ENCODE measurements at regions not wholly inside any gene's neighbourhood (a gene's known extent, or its start where the extent isn't known, plus 50 kb on each side); places are given as distances from the start of the nearest gene placed in this dataset.
A peak's percentile ranks its signal among the peaks of the same experiment; 100 is the strongest.
"Not testable (repeated sequence)": the region's sequence is repeated elsewhere in the genome, so short reads cannot be mapped to it uniquely, and the experiment has no call there.

- H3K27ac Mint-ChIP-seq: no peak overlapping the region
- DNase-seq: no peak
These were observed 102.6 kb downstream of the CASP12 start for GRCh38 chr11:104795501-104796213.

GRCh38 chr11:104792861-104793260 is 105.4 kb downstream of the CASP12 start:
- Mint-ChIP-seq H3K27me3 (no peaks in the 10 kb centered on the region), H3K9me3 (no peaks in the 10 kb centered on the region), H3K4me1 (ENCODE audit: low read depth in 2 of 2) (peaks cover 2 to 3% of the 10 kb centered on the region in 2 donors), H3K36me3 (ENCODE audit: insufficient read depth) (no peaks in the 10 kb centered on the region), H3K27ac (no peak overlapping the region), H3K4me3 (no peak overlapping the region)
- no peak for DNase-seq
- no peak for ATAC-seq (replicated peaks)

More at GRCh38 chr11:104795501-104796213, 102.6 kb downstream of the CASP12 start:
- ATAC-seq (replicated peaks): no peak
- H3K36me3 Mint-ChIP-seq (ENCODE audit: insufficient read depth): no peaks in the 10 kb centered on the region
- peaks cover 17 to 20% of the 10 kb centered on the region in 2 donors for H3K4me1 Mint-ChIP-seq (ENCODE audit: low read depth in 2 of 2)
- H3K27me3 Mint-ChIP-seq: no peaks in the 10 kb centered on the region
- H3K4me3 Mint-ChIP-seq: no peak overlapping the region
- no peaks in the 10 kb centered on the region for H3K9me3 Mint-ChIP-seq

- Mint-ChIP-seq H3K36me3 (ENCODE audit: insufficient read depth) (no peaks in the 10 kb centered on the region), H3K27ac (no peak overlapping the region), H3K27me3 (no peaks in the 10 kb centered on the region), H3K4me1 (ENCODE audit: low read depth in 2 of 2) (no peaks in the 10 kb centered on the region), H3K9me3 (no peaks in the 10 kb centered on the region), H3K4me3 (no peak overlapping the region)
- ATAC-seq (replicated peaks) (no peak), DNase-seq (no peak)
These were observed 106.4 kb downstream of the CASP12 start for GRCh38 chr11:104791896-104792295.

GRCh38 chr11:104784684-104785460 is 113.4 kb downstream of the CASP12 start:
- no peak overlapping the region for H3K27ac Mint-ChIP-seq
- no peak for ATAC-seq (replicated peaks)
- H3K27me3 Mint-ChIP-seq: no peaks in the 10 kb centered on the region
- no peaks in the 10 kb centered on the region for H3K4me1 Mint-ChIP-seq (ENCODE audit: low read depth in 2 of 2)
- H3K4me3 Mint-ChIP-seq: no peak overlapping the region
- no peaks in the 10 kb centered on the region for H3K9me3 Mint-ChIP-seq
- no peak for DNase-seq
- no peaks in the 10 kb centered on the region for H3K36me3 Mint-ChIP-seq (ENCODE audit: insufficient read depth)

- H3K4me1 Mint-ChIP-seq (ENCODE audit: low read depth in 2 of 2): no peaks in the 10 kb centered on the region
- H3K36me3 Mint-ChIP-seq (ENCODE audit: insufficient read depth): no peaks in the 10 kb centered on the region
- H3K4me3 Mint-ChIP-seq: no peak overlapping the region
- ATAC-seq (replicated peaks): no peak
- no peaks in the 10 kb centered on the region for H3K27me3 Mint-ChIP-seq
- peak overlapping the region in 1 of 2 donors; percentile 1 for H3K27ac Mint-ChIP-seq
- no peaks in the 10 kb centered on the region for H3K9me3 Mint-ChIP-seq
- DNase-seq: no peak
These were observed 115.0 kb downstream of the CASP12 start for GRCh38 chr11:104783241-104783640.

- H3K4me3 Mint-ChIP-seq: no peak overlapping the region
- no peak for DNase-seq
These were observed 115.9 kb downstream of the CASP12 start for GRCh38 chr11:104782377-104782754.

GRCh38 chr11:104781719-104782376 is 116.4 kb downstream of the CASP12 start:
- Mint-ChIP-seq H3K4me3 (no peak overlapping the region), H3K9me3 (no peaks in the 10 kb centered on the region), H3K4me1 (ENCODE audit: low read depth in 2 of 2) (no peaks in the 10 kb centered on the region), H3K27me3 (no peaks in the 10 kb centered on the region), H3K27ac (no peak overlapping the region), H3K36me3 (ENCODE audit: insufficient read depth) (no peaks in the 10 kb centered on the region)
- ATAC-seq (replicated peaks): no peak
- no peak for DNase-seq

More at GRCh38 chr11:104782377-104782754, 115.9 kb downstream of the CASP12 start:
- Mint-ChIP-seq H3K4me1 (ENCODE audit: low read depth in 2 of 2) (no peaks in the 10 kb centered on the region), H3K27ac (no peak overlapping the region), H3K36me3 (ENCODE audit: insufficient read depth) (no peaks in the 10 kb centered on the region), H3K27me3 (no peaks in the 10 kb centered on the region), H3K9me3 (no peaks in the 10 kb centered on the region)
- ATAC-seq (replicated peaks): no peak

- no peaks in the 10 kb centered on the region for H3K9me3 Mint-ChIP-seq
- no peaks in the 10 kb centered on the region for H3K4me1 Mint-ChIP-seq (ENCODE audit: low read depth in 2 of 2)
- no peaks in the 10 kb centered on the region for H3K36me3 Mint-ChIP-seq (ENCODE audit: insufficient read depth)
- H3K27ac Mint-ChIP-seq: no peak overlapping the region
- H3K27me3 Mint-ChIP-seq: no peaks in the 10 kb centered on the region
- DNase-seq: no peak
- no peak for ATAC-seq (replicated peaks)
- no peak overlapping the region for H3K4me3 Mint-ChIP-seq
These were observed 117.2 kb downstream of the CASP12 start for GRCh38 chr11:104781037-104781436.

- no peak overlapping the region for H3K27ac Mint-ChIP-seq
- ATAC-seq (replicated peaks) (no peak), DNase-seq (no peak)
- no peaks in the 10 kb centered on the region for H3K27me3 Mint-ChIP-seq
- H3K4me1 Mint-ChIP-seq (ENCODE audit: low read depth in 2 of 2): peaks cover 0 to 4% of the 10 kb centered on the region in 2 donors
- no peaks in the 10 kb centered on the region for H3K36me3 Mint-ChIP-seq (ENCODE audit: insufficient read depth)
- no peaks in the 10 kb centered on the region for H3K9me3 Mint-ChIP-seq
- no peak overlapping the region for H3K4me3 Mint-ChIP-seq
These were observed 121.6 kb downstream of the CASP12 start for GRCh38 chr11:104776501-104777170.

- peaks cover 0 to 4% of the 10 kb centered on the region in 2 donors for H3K4me1 Mint-ChIP-seq (ENCODE audit: low read depth in 2 of 2)
- H3K9me3 Mint-ChIP-seq: no peaks in the 10 kb centered on the region
- ATAC-seq (replicated peaks) (no peak), DNase-seq (no peak)
- H3K4me3 Mint-ChIP-seq: no peak overlapping the region
- H3K36me3 Mint-ChIP-seq (ENCODE audit: insufficient read depth): no peaks in the 10 kb centered on the region
- H3K27me3 Mint-ChIP-seq: no peaks in the 10 kb centered on the region
- H3K27ac Mint-ChIP-seq: no peak overlapping the region
These were observed 123.7 kb downstream of the CASP12 start for GRCh38 chr11:104774578-104774977.

GRCh38 chr11:104772806-104773241 is 125.4 kb downstream of the CASP12 start:
- ATAC-seq (replicated peaks): no peak
- no peak overlapping the region for H3K27ac Mint-ChIP-seq

GRCh38 chr11:104771763-104772162 is 126.5 kb downstream of the CASP12 start:
- no peaks in the 10 kb centered on the region for H3K9me3 Mint-ChIP-seq
- H3K4me3 Mint-ChIP-seq: no peak overlapping the region
- ATAC-seq (replicated peaks) (no peak), DNase-seq (no peak)
- H3K27me3 Mint-ChIP-seq: no peaks in the 10 kb centered on the region
- H3K36me3 Mint-ChIP-seq (ENCODE audit: insufficient read depth): no peaks in the 10 kb centered on the region
- no peak overlapping the region for H3K27ac Mint-ChIP-seq
- peaks cover 0 to 4% of the 10 kb centered on the region in 2 donors for H3K4me1 Mint-ChIP-seq (ENCODE audit: low read depth in 2 of 2)

More at GRCh38 chr11:104772806-104773241, 125.4 kb downstream of the CASP12 start:
- peaks cover 0 to 4% of the 10 kb centered on the region in 2 donors for H3K4me1 Mint-ChIP-seq (ENCODE audit: low read depth in 2 of 2)
- H3K36me3 Mint-ChIP-seq (ENCODE audit: insufficient read depth): no peaks in the 10 kb centered on the region
- no peaks in the 10 kb centered on the region for H3K27me3 Mint-ChIP-seq
- DNase-seq: no peak
- H3K9me3 Mint-ChIP-seq: no peaks in the 10 kb centered on the region
- H3K4me3 Mint-ChIP-seq: no peak overlapping the region

- H3K4me1 Mint-ChIP-seq (ENCODE audit: low read depth in 2 of 2); ATAC-seq (replicated peaks); H3K4me3 Mint-ChIP-seq; H3K27me3 Mint-ChIP-seq; H3K9me3 Mint-ChIP-seq; DNase-seq; H3K27ac Mint-ChIP-seq; H3K36me3 Mint-ChIP-seq (ENCODE audit: insufficient read depth): not testable (repeated sequence)
These were observed 127.2 kb downstream of the CASP12 start for GRCh38 chr11:104771046-104771445.
